SH-SY5Y (cell line): ENCODE measurements at regions not wholly inside any gene's neighbourhood (a gene's known extent, or its start where the extent isn't known, plus 50 kb on each side); places are given as distances from the start of the nearest gene placed in this dataset.

Experiments
- GATA2 ChIP-seq: IDR thresholded peaks from 2 replicates; pipeline ENCODE4 v1.6.1; 2011; ENCODE audit warnings: mild to moderate bottlenecking, low read depth, low read length
- GATA3 ChIP-seq: IDR thresholded peaks from 2 replicates; pipeline ENCODE4 v1.6.1; 2011; ENCODE audit warnings: low read depth, mild to moderate bottlenecking, low read length, moderate library complexity

GRCh38 chr9:96052686-96053085 lies 177.2 kb downstream of the ERCC6L2 start:
- TF ChIP-seq GATA2 (no peak), GATA3 (no peak)

GRCh38 chr9:96051423-96051822 lies 175.9 kb downstream of the ERCC6L2 start:
- TF ChIP-seq GATA2 = no peak
- no peak for TF ChIP-seq GATA3

- TF ChIP-seq GATA3 (no peak), GATA2 (no peak)
Measured at GRCh38 chr9:96050861-96051155, 175.3 kb downstream of the ERCC6L2 start.

- TF ChIP-seq GATA2 (no peak), GATA3 (no peak)
Measured at GRCh38 chr9:96050048-96050860, 174.8 kb downstream of the ERCC6L2 start.

GRCh38 chr9:96048956-96049831 lies 173.7 kb downstream of the ERCC6L2 start:
- TF ChIP-seq GATA2 (no peak), GATA3 (no peak)

GRCh38 chr9:96048104-96048955 lies 172.8 kb downstream of the ERCC6L2 start:
- no peak for TF ChIP-seq GATA2
- TF ChIP-seq GATA3 = no peak

GRCh38 chr9:96047741-96048103 lies 172.2 kb downstream of the ERCC6L2 start:
- TF ChIP-seq GATA2 (no peak), GATA3 (no peak)

GRCh38 chr9:96047116-96047639 lies 171.7 kb downstream of the ERCC6L2 start:
- TF ChIP-seq GATA2 (no peak), GATA3 (no peak)

GRCh38 chr9:96045811-96046210 lies 170.3 kb downstream of the ERCC6L2 start:
- no peak for TF ChIP-seq GATA2
- TF ChIP-seq GATA3 = no peak

GRCh38 chr9:96044401-96044800 lies 168.9 kb downstream of the ERCC6L2 start:
- TF ChIP-seq GATA2 = no peak
- no peak for TF ChIP-seq GATA3

GRCh38 chr9:96040591-96041461 lies 165.3 kb downstream of the ERCC6L2 start:
- TF ChIP-seq GATA3 (no peak), GATA2 (no peak)

GRCh38 chr9:96038914-96039313 lies 163.4 kb downstream of the ERCC6L2 start:
- no peak for TF ChIP-seq GATA3
- TF ChIP-seq GATA2 = no peak

- TF ChIP-seq GATA3 (no peak), GATA2 (no peak)
Measured at GRCh38 chr9:96038271-96038670, 162.8 kb downstream of the ERCC6L2 start.
